T47D (cell line): ENCODE measurements at regions not wholly inside any gene's neighbourhood (a gene's known extent, or its start where the extent isn't known, plus 50 kb on each side); places are given as distances from the start of the nearest gene placed in this dataset.
"Not testable (repeated sequence)": the region's sequence is repeated elsewhere in the genome, so short reads cannot be mapped to it uniquely, and the experiment has no call there.

Experiments
- DNase-seq, 2 experiments: peaks; one replicate each; pipeline versions ENCODE4 v3.0.0 to v3.0.0-alpha.2; 2011 to 2012; ENCODE audit warnings: low read depth in 1 of 2, low spot score in 1 of 2
- JUND ChIP-seq: IDR thresholded peaks from 2 replicates; pipeline ENCODE4 v1.6.1; 2012; ENCODE audit warnings: low read depth
- in situ Hi-C: cut with HindIII; loops from 2 replicates; pipeline ENCODE4 v1.10.0; 2016; ENCODE audit warnings: low sequenced_read_pairs, low pct_unique_long_range_greater_than_20kb

DNA sequence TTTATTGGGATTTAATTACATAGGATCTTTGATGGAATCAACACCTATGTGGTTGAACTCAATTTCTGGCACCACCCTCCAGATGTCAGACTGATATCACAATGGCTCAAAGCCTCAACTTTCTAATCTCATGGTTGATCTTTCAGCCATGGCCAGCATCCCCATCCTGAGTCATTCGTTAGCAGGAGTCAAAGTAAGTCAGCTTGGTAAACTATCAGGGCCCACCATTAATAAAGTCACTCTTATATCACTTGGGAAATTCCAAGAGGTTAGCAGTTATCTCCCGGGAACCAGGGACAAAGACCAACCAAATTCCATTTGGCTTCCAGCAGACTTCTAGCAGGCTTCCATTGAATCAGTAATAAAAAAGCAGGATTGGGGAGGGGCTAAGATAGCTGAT, 50.7 kb upstream of the TNFSF4 start:
- in situ Hi-C loops = no loop called here
- TF ChIP-seq JUND = no peak
- no peak for DNase-seq

DNA sequence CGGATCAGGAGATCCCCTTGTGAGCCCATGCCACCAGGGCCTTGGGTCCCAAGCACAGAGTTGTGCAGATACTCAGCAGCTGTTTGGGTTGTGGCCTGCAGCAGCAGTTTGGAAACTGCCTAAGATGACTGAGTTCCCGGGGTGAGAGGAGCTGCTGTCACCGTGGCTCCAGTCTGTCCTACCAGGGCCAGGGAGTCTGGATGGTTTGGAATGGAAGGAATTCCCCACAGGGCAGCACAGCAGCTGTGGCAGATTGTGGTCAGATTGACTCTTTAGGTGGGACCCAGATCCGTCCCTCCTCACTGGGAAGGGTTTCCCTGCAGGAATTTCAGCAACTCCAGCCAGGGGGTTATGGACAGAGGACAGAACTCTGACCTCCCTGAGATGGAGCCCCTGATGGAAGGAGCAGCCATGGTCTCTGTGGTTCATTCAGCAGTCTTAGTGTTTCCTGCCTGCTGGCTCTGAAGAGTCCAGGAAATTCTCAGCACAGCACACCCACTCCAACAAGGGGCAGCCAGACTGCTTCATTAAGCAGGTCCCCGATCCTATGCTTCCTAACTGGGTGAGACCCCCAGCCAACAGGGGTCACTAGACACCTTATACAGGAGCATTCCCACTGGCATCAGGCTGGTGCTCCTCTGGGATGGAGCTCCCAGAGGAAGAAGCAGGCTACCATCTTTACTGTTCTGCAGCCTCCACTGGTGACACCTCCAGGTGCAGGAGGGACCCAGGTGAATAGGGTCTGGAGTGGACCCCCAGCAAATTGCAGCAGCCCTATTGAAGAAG, 51.5 kb upstream of the TNFSF4 start:
- in situ Hi-C loops = no loop called here
- peak in 1 of 2 experiments; percentile 18 for DNase-seq
- TF ChIP-seq JUND = no peak

DNA sequence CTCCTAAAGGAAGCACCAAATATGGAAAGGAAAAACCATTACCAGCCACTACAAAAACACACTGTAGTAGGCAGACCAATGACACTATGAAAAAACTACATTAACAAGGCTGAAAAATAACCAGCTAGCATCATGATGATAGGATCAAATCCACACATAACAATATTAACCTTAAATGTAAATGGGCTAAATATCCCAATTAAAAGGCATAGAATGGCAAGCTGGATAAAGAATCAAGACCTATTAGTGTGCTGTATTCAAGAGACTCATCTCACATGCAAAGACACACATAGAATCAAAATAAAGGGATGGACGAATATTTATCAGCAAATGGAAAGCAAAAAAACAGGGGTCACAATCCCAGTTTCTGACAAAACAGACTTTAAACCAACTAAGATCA, 53.2 kb upstream of the TNFSF4 start:
- in situ Hi-C loops, DNase-seq: not testable (repeated sequence)

DNA sequence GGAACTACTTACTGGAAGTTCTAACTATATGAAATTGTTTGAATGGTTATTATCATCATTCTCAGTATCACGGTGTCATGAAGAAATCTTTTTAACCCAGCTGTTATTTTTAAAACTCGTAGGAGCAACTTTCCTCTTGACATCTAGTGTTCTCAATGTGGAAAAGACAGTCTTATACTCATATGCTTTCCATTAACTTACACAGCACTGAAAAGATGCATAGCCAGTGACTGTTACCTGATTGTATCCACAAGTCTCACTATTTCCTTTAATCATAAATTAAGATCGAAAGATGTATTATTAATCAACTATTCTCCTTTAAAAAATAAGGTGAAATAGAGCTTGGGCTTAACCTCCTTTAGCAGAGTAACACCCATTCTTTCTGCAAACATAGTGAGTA, 59.7 kb upstream of the TNFSF4 start:
- no peak for TF ChIP-seq JUND
- in situ Hi-C loops = no loop called here
- no peak for DNase-seq

DNA sequence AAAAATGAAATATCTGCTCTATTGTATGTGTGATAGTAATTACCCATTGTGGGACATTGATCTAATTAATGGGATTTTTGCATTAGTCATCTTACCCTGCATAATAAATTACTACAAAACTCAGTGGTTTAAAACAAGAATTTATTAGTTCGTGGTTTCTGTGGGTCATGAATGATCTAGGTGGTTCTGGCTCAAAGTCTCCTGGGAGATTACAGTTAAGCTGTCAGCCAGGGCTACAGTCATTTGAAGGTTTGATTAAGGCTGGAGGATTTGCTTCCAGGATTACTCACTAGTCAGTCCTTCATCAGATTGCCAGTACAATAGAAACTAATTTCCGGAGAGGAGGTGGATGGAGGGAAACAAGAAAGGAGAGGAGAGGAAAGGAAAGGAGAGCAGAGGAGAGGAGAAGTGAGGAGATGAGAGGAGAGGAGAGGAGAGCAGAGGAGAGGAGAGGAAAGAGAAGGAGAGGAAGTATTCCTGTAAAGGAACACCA, 60.4 kb upstream of the TNFSF4 start:
- DNase-seq = no peak
- no peak for TF ChIP-seq JUND
- in situ Hi-C loops = no loop called here

DNA sequence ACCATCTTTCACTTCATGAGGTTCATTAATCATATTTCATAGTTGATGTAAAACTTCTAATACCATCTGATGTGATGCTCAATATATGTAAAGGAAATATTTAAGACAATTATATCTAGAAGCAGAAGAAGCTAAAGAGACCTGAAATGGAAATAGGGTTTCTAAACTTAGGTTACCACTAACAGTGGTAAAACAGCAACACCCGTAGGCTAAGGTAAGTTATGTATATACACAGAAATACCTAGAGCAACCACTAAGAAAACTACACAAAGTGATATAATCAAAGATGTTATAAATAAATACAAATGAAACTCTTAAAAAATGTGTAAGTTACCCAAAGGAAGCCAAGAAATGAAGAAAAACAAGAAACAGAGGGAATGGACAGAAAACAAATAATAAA, 61.1 kb upstream of the TNFSF4 start:
- TF ChIP-seq JUND = no peak
- in situ Hi-C loops = no loop called here
- no peak for DNase-seq

DNA sequence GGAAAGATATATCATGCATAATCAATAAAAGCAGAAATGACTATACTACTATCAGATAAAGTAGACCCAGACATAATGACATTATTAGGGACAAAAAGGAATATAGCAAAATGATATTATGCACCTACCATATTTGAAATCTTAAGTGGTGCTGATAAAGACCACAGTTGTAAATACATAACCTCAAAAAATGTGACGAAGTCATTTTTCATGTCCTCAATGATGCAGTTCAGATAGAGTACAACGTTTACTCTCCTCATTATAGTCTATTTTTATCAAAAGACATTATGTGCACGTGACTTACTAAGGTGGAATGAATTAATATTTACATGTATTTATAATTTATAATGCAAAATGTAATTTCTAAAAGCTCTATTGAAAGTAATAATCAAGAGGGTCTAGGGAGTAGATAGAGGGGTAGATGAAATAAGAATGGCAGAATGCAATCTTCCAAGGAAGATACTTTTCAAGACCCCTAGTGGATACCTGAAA, 61.7 kb upstream of the TNFSF4 start:
- no peak for DNase-seq
- TF ChIP-seq JUND = no peak
- in situ Hi-C loops = no loop called here

DNA sequence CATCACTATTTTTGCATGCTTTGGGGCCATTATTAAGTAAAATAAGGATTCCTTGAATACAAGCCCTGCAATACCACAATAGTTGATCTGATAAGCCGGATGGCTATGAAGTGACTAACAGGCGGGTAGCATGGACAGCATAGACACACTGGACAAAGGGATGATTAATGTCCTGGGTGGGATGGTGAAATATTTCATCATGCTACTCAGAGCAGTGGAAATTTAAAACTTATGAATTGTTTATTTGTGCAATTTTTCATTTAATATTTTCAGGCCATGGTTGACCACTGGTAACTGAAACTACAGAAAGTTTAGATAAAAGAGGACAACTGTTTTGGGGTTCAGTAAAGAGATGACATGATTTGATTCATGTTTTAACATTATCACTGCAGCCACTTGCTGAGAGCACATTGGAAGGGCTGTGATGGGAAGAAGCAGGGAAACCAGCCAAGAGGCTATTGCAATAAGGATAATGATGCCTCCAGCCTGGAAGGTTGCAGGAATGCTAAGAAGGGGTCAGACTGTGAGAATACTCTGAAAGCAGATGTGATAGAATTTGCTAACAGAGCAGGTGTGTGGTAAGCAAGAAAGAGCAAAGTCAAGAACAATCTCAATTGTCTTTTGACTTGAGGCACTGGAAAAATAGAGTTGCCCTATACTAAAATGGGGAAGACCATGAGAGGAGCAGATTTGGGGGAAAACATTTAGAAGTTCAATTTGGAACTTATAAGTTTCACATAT, 62.5 kb upstream of the TNFSF4 start:
- no peak for TF ChIP-seq JUND
- no peak for DNase-seq
- in situ Hi-C loops = no loop called here

DNA sequence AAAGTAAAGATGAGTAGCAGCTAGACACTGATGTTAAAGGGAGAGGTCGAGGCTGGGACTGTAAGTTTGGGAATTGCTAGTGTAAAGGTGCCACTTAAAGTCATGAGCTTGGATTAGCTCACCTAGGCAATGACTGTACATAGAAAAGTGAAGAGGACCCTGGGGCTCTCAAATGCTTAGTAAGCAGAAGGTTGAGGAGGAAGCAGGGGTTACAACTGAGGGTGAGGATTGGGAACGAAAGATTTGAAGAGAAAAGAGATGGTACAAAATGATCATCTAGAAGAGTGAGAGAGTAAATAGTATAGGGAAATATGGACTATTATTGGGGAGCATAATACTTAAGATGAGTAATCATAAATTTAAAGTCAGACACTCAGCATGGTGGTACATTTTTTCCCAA, 63.1 kb upstream of the TNFSF4 start:
- DNase-seq = no peak
- TF ChIP-seq JUND = no peak
- in situ Hi-C loops = no loop called here

DNA sequence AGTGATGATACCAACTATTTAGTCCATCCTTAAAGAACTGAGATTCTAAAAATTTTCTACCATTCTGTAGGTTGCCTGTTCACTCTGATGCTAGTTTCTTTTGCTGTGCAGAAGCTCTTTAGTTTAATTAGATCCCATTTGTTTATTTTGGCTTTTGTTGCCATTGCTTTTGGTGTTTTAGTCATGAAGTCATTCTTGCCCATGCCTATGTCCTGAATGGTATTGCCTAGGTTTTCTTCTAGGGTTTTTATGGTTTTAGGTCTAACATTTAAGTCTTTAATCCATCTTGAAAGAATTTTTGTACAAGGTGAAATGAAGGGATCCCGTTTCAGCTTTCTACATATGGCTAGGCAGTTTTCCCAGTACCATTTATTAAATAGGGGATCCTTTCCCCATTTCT, 63.9 kb upstream of the TNFSF4 start:
- in situ Hi-C loops, DNase-seq: not testable (repeated sequence)

DNA sequence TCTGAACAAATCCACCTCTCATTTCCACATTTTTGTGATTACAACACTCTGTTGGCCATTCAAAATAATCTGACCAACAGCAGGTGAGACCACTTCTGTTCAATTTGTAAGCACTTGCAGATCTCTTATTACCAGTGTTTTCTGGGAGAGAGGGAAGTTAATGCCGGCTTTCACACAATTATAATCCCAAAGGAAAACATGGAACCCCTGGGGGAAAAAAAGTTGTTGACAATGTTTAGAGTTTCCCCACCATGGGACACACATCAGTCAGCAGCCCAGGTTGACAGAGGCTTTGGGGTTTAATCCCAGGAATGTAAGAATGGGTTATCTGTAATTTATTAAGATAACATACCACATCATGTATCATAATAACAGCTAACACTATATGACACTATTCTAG, 68.4 kb upstream of the TNFSF4 start:
- no peak for DNase-seq
- in situ Hi-C loops = no loop called here
- no peak for TF ChIP-seq JUND

DNA sequence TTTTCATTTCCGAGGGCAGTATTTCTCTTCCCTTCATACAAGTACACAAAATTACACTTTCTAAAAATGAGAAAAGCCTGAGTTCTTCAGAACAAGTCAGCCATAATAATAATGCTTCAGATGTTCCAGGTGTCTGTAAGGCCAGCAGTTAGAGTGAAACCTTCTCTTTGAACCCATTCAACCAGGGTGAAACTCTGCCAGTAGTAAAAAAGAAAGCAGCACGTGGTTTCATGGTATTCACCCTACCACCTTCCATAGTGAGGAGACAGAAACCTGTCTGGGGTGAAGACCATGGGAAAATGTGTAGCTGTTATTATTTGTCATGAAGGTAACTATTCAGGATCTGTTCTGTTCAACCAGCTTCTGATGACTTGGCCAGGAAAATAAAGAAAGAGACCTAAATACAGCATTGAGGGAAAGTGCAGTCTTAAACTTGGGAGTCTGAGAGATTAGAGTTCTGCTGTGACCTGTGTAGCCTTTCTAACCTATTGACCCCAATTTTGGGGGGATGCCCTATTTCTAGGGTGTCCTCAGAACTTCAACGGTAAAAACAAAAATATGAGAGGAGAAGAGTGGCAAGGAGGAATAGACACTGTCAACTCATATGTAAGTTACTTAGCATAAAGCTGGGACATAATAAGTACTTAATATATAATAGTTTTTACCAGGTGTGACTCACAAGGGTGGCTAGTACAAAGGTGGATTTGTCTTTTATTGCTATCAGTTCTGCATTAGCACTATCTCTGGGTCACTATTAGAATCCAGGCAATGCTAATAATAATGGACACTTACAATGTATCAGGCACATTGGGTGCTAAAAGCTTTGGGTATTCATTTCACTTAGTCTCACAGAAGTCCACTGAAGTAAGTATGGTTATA, 70.0 kb upstream of the TNFSF4 start:
- TF ChIP-seq JUND = no peak
- in situ Hi-C loops = no loop called here
- no peak for DNase-seq
